HEK293 (cell line): ENCODE measurements at regions not wholly inside any gene's neighbourhood (a gene's known extent, or its start where the extent isn't known, plus 50 kb on each side); places are given as distances from the start of the nearest gene placed in this dataset.

ENCODE experiments used
- GLIS1 ChIP-seq: fragments of 450-650 bp; formaldehyde crosslinking; IDR thresholded peaks from 2 replicates; pipeline ENCODE4 v1.5.1; 2016; ENCODE audit warnings: missing biosample characterization, missing genetic modification characterization
- MYNN ChIP-seq: fragments of 450-650 bp; formaldehyde crosslinking; IDR thresholded peaks from 2 replicates; pipeline ENCODE4 v1.5.1; 2016; ENCODE audit warnings: missing biosample characterization, missing genetic modification characterization, borderline replicate concordance
- RBAK ChIP-seq: fragments of 450-650 bp; formaldehyde crosslinking; IDR thresholded peaks from 2 replicates; pipeline ENCODE4 v1.5.1; 2016; ENCODE audit warnings: missing biosample characterization, missing genetic modification characterization
- REPIN1 ChIP-seq: fragments of 450-650 bp; formaldehyde crosslinking; IDR thresholded peaks from 2 replicates; pipeline ENCODE4 v1.5.1; 2017; ENCODE audit warnings: missing biosample characterization, missing genetic modification characterization, low read depth
- YY1 ChIP-seq: fragments of 450-650 bp; formaldehyde crosslinking; IDR thresholded peaks from 2 replicates; pipeline ENCODE4 v1.5.1; 2018; ENCODE audit warnings: missing biosample characterization, missing genetic modification characterization
- ZNF138 ChIP-seq: fragments of 450-650 bp; formaldehyde crosslinking; IDR thresholded peaks from 2 replicates; pipeline ENCODE4 v1.5.1; 2016; ENCODE audit warnings: missing biosample characterization, missing genetic modification characterization, borderline replicate concordance
- ZNF416 ChIP-seq: fragments of 450-650 bp; formaldehyde crosslinking; IDR thresholded peaks from 2 replicates; pipeline ENCODE4 v1.5.1; 2016; ENCODE audit warnings: missing biosample characterization, missing genetic modification characterization
- TF ChIP-seq, protein P1 (sequence below): fragments of 450-650 bp; formaldehyde crosslinking; IDR thresholded peaks from 2 replicates; pipeline ENCODE4 v1.5.1; 2016; ENCODE audit warnings: missing biosample characterization, missing genetic modification characterization
- TF ChIP-seq, protein P2 (sequence below): fragments of 450-650 bp; formaldehyde crosslinking; IDR thresholded peaks from 2 replicates; pipeline ENCODE4 v1.5.0; 2017; ENCODE audit warnings: missing biosample characterization, missing genetic modification characterization, borderline replicate concordance

- no peak for TF ChIP-seq YY1 (tag by site-specific recombination)
- TF ChIP-seq, protein P1, sequence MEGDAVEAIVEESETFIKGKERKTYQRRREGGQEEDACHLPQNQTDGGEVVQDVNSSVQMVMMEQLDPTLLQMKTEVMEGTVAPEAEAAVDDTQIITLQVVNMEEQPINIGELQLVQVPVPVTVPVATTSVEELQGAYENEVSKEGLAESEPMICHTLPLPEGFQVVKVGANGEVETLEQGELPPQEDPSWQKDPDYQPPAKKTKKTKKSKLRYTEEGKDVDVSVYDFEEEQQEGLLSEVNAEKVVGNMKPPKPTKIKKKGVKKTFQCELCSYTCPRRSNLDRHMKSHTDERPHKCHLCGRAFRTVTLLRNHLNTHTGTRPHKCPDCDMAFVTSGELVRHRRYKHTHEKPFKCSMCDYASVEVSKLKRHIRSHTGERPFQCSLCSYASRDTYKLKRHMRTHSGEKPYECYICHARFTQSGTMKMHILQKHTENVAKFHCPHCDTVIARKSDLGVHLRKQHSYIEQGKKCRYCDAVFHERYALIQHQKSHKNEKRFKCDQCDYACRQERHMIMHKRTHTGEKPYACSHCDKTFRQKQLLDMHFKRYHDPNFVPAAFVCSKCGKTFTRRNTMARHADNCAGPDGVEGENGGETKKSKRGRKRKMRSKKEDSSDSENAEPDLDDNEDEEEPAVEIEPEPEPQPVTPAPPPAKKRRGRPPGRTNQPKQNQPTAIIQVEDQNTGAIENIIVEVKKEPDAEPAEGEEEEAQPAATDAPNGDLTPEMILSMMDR (tag by site-specific recombination) = no peak
- TF ChIP-seq MYNN = no peak
- TF ChIP-seq GLIS1 (tag by site-specific recombination) = no peak
- TF ChIP-seq, protein P2, sequence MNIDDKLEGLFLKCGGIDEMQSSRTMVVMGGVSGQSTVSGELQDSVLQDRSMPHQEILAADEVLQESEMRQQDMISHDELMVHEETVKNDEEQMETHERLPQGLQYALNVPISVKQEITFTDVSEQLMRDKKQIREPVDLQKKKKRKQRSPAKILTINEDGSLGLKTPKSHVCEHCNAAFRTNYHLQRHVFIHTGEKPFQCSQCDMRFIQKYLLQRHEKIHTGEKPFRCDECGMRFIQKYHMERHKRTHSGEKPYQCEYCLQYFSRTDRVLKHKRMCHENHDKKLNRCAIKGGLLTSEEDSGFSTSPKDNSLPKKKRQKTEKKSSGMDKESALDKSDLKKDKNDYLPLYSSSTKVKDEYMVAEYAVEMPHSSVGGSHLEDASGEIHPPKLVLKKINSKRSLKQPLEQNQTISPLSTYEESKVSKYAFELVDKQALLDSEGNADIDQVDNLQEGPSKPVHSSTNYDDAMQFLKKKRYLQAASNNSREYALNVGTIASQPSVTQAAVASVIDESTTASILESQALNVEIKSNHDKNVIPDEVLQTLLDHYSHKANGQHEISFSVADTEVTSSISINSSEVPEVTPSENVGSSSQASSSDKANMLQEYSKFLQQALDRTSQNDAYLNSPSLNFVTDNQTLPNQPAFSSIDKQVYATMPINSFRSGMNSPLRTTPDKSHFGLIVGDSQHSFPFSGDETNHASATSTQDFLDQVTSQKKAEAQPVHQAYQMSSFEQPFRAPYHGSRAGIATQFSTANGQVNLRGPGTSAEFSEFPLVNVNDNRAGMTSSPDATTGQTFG (tag by site-specific recombination) = no peak
- TF ChIP-seq RBAK = no peak
- TF ChIP-seq REPIN1 = no peak
- no peak for TF ChIP-seq ZNF416 (tag by site-specific recombination)
- TF ChIP-seq ZNF138 = no peak
These were observed 851.5 kb downstream of the SORCS1 start for GRCh38 chr10:106313041-106313440.
